Lower leg skin (tissue), 3 donors: ENCODE measurements at regions not wholly inside any gene's neighbourhood (a gene's known extent, or its start where the extent isn't known, plus 50 kb on each side); places are given as distances from the start of the nearest gene placed in this dataset.

Experiments used
- CTCF ChIP-seq, 3 donors: fragments of 450-650 bp; IDR thresholded peaks; one replicate each; pipeline ENCODE4 v1.5.1; 2016; ENCODE audit warnings: antibody characterized with exemption in 3 of 3, mild to moderate bottlenecking in 3 of 3, moderate library complexity in 2 of 3
- POLR2A ChIP-seq, 2 donors: fragments of 450-650 bp; IDR thresholded peaks; one replicate each; pipeline ENCODE4 v1.6.1; 2016 to 2017; ENCODE audit warnings: antibody characterized with exemption in 2 of 2, mild to moderate bottlenecking in 1 of 2, moderate library complexity in 1 of 2

- no peak for TF ChIP-seq CTCF (IDR thresholded peaks at IDR 0.05)
- no peak for TF ChIP-seq POLR2A (IDR thresholded peaks at IDR 0.05)
These were observed 658.8 kb downstream of the ACTL7B start for GRCh38 chr9:108197008-108197365.
